ENCODE measurements at regions not wholly inside any gene's neighbourhood (a gene's known extent, or its start where the extent isn't known, plus 50 kb on each side); places are given as distances from the start of the nearest gene placed in this dataset.

DNA sequence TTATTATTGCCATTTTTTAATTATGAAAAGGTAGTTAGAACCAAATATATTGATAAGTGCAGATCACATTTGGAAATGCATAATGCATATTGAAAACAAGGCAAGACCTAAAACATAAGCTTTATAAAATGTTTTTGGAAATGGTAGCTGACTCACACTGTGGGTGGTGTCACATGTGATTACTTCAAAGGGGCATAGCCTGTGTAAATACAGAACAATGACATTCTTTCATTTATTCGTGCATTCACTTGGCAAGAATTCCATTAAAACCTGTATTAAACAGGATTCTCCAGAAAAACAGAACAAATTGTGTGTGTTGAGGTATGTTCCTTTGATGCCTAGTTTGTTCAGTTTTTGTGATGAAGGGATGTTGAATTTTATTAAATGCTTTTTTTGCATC, 427.3 kb upstream of the ST6GAL2 start:
- no peak overlapping the region for H3K9ac ChIP-seq (ENCODE audit: low read length)
- H3K9me3 ChIP-seq (ENCODE audit: control extremely low read depth in 1 of 3, control insufficient read depth in 2 of 3, insufficient read depth in 1 of 3, low read length in 2 of 3) = no peaks in the 10 kb centered on the region
- DNase-seq = no peak
- no peaks in the 10 kb centered on the region for H3K27me3 Mint-ChIP-seq
- no peak overlapping the region for H3K27ac Mint-ChIP-seq
- no peaks in the 10 kb centered on the region for H3K27me3 ChIP-seq (replicated peaks in 1 of 4; ENCODE audit: control extremely low read depth in 1 of 4, control insufficient read depth in 3 of 4, insufficient read depth in 4 of 4, low read length in 3 of 4)
- ATAC-seq (ENCODE audit: low read depth) = no peak
- CTCF ChIA-PET = no interaction called here
- H3K4me3 ChIP-seq (ENCODE audit: control extremely low read depth in 1 of 5, extremely low read depth in 1 of 5, insufficient read depth in 1 of 5, low read depth in 2 of 5, low read length in 4 of 5) = no peak overlapping the region
- no peak overlapping the region for H2AFZ ChIP-seq (ENCODE audit: insufficient read depth, low read depth, low read length, poor library complexity, severe bottlenecking)
- no peak overlapping the region for H3K27ac ChIP-seq (ENCODE audit: low read length in 2 of 2)
- H4K20me1 ChIP-seq (ENCODE audit: control insufficient read depth, insufficient read depth, low read length, poor library complexity, severe bottlenecking) = no peaks in the 10 kb centered on the region
- no peaks in the 10 kb centered on the region for H3K36me3 ChIP-seq (replicated peaks in 1 of 2; ENCODE audit: control extremely low read depth in 1 of 2, control insufficient read depth in 1 of 2, extremely low read depth in 1 of 2, insufficient read depth in 2 of 2, low read length in 1 of 2)
- no peak overlapping the region for H3K4me3 Mint-ChIP-seq
- no peaks in the 10 kb centered on the region for H3K79me2 ChIP-seq (ENCODE audit: control insufficient read depth, insufficient read depth, low read length)
- intact Hi-C loops (cut with micrococcal nuclease) = no loop called here
- no peaks in the 10 kb centered on the region for H3K4me1 Mint-ChIP-seq
- WGBS (ENCODE audit: insufficient coverage) = no CpG with 5 or more reads among the region's 1 CpG
- POLR2A ChIA-PET = no interaction called here
- no peak overlapping the region for H3K4me2 ChIP-seq (replicated peaks; ENCODE audit: low read depth, low read length, poor library complexity, severe bottlenecking)
- no peak for TF ChIP-seq EZH2 (IDR thresholded peaks at IDR 0.05; ENCODE audit: borderline replicate concordance, insufficient read depth, low read depth, low read length, poor library complexity, severe bottlenecking)
- TF ChIP-seq, protein P1, sequence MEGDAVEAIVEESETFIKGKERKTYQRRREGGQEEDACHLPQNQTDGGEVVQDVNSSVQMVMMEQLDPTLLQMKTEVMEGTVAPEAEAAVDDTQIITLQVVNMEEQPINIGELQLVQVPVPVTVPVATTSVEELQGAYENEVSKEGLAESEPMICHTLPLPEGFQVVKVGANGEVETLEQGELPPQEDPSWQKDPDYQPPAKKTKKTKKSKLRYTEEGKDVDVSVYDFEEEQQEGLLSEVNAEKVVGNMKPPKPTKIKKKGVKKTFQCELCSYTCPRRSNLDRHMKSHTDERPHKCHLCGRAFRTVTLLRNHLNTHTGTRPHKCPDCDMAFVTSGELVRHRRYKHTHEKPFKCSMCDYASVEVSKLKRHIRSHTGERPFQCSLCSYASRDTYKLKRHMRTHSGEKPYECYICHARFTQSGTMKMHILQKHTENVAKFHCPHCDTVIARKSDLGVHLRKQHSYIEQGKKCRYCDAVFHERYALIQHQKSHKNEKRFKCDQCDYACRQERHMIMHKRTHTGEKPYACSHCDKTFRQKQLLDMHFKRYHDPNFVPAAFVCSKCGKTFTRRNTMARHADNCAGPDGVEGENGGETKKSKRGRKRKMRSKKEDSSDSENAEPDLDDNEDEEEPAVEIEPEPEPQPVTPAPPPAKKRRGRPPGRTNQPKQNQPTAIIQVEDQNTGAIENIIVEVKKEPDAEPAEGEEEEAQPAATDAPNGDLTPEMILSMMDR (IDR thresholded peaks at IDR 0.05) = no peak
- H3K4me1 ChIP-seq (ENCODE audit: control insufficient read depth in 2 of 2, insufficient read depth in 2 of 2, low read length in 2 of 2) = no peaks in the 10 kb centered on the region
- H3K9me3 Mint-ChIP-seq (ENCODE audit: insufficient read depth) = peaks cover 5% of the 10 kb centered on the region

DNA sequence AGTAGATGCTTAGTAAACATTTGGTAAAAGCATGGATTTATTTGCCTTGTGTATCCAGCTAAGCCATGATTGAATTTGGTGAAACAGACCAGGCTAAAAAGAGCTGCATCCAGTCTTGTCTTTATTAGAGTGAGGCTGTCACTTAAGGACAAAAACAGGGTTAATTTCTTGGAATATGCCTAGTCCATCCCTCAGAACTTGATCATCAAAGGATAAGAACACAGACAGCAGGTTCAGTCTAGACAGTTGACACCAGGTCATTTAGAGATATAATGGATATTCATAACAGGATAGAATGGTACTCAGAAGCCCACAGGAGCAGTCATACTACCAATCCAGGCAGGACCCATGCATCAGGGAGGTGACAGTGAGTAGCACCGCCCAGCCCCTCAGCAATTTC, 434.9 kb upstream of the ST6GAL2 start:
- intact Hi-C loops (cut with micrococcal nuclease) = no loop called here
- POLR2A ChIA-PET = no interaction called here
- Histone ChIP-seq H3K27me3 (replicated peaks in 1 of 4; ENCODE audit: control extremely low read depth in 1 of 4, control insufficient read depth in 3 of 4, insufficient read depth in 4 of 4, low read length in 3 of 4) (no peaks in the 10 kb centered on the region), H3K4me3 (ENCODE audit: control extremely low read depth in 1 of 5, extremely low read depth in 1 of 5, insufficient read depth in 1 of 5, low read depth in 2 of 5, low read length in 4 of 5) (no peak overlapping the region), H3K9ac (ENCODE audit: low read length) (no peak overlapping the region), H3K4me1 (ENCODE audit: control insufficient read depth in 2 of 2, insufficient read depth in 2 of 2, low read length in 2 of 2) (no peaks in the 10 kb centered on the region), H3K4me2 (replicated peaks; ENCODE audit: low read depth, low read length, poor library complexity, severe bottlenecking) (no peak overlapping the region), H3K9me3 (ENCODE audit: control extremely low read depth in 1 of 3, control insufficient read depth in 2 of 3, insufficient read depth in 1 of 3, low read length in 2 of 3) (peaks cover 0 to 3% (median 0%) of the 10 kb centered on the region in 3 donors), H2AFZ (ENCODE audit: insufficient read depth, low read depth, low read length, poor library complexity, severe bottlenecking) (no peak overlapping the region), H3K36me3 (replicated peaks in 1 of 2; ENCODE audit: control extremely low read depth in 1 of 2, control insufficient read depth in 1 of 2, extremely low read depth in 1 of 2, insufficient read depth in 2 of 2, low read length in 1 of 2) (no peaks in the 10 kb centered on the region), H4K20me1 (ENCODE audit: control insufficient read depth, insufficient read depth, low read length, poor library complexity, severe bottlenecking) (no peaks in the 10 kb centered on the region), H3K27ac (ENCODE audit: low read length in 2 of 2) (no peak overlapping the region), H3K79me2 (ENCODE audit: control insufficient read depth, insufficient read depth, low read length) (no peaks in the 10 kb centered on the region)
- Mint-ChIP-seq H3K4me3 (no peak overlapping the region), H3K27me3 (no peaks in the 10 kb centered on the region), H3K4me1 (no peaks in the 10 kb centered on the region), H3K9me3 (ENCODE audit: insufficient read depth) (peaks cover 4% of the 10 kb centered on the region), H3K27ac (no peak overlapping the region)
- TF ChIP-seq, protein P1 (IDR thresholded peaks at IDR 0.05) = no peak
- no peak for TF ChIP-seq EZH2 (IDR thresholded peaks at IDR 0.05; ENCODE audit: borderline replicate concordance, insufficient read depth, low read depth, low read length, poor library complexity, severe bottlenecking)
- CTCF ChIA-PET = no interaction called here
- DNase-seq = no peak
- no peak for ATAC-seq (ENCODE audit: low read depth)
- no CpG with 5 or more reads among the region's 1 CpG for WGBS (ENCODE audit: insufficient coverage)

Measured in B cell (primary cell).